Stimulated activated CD8-positive, alpha-beta memory T cell treated with anti-CD3 and anti-CD28 coated beads, Interleukin-15, amount 100 ng/mL, for 1 hour (primary cell): ENCODE measurements at regions not wholly inside any gene's neighbourhood (a gene's known extent, or its start where the extent isn't known, plus 50 kb on each side); places are given as distances from the start of the nearest gene placed in this dataset.
"Not testable (repeated sequence)": the region's sequence is repeated elsewhere in the genome, so short reads cannot be mapped to it uniquely, and the experiment has no call there.

Source experiments
- DNase-seq: peaks from one replicate; pipeline ENCODE4 v3.0.0-alpha.2; 2020; ENCODE audit warnings: low read depth

GRCh38 chr1:147103416-147104155, 68.7 kb downstream of the PRKAB2 start:
- not testable (repeated sequence) for DNase-seq

GRCh38 chr1:147099192-147099591, 73.1 kb downstream of the PRKAB2 start:
- DNase-seq = no peak

GRCh38 chr1:147098338-147098973, 73.8 kb downstream of the PRKAB2 start:
- not testable (repeated sequence) for DNase-seq

- no peak for DNase-seq
These were observed 76.6 kb downstream of the PRKAB2 start for GRCh38 chr1:147095691-147096090.

GRCh38 chr1:147091801-147092200, 80.5 kb downstream of the PRKAB2 start:
- no peak for DNase-seq

- no peak for DNase-seq
These were observed 82.8 kb downstream of the PRKAB2 start for GRCh38 chr1:147089457-147089856.

- no peak for DNase-seq
These were observed 86.1 kb downstream of the PRKAB2 start for GRCh38 chr1:147086129-147086528.

- DNase-seq = peak; percentile 25
These were observed 87.8 kb downstream of the PRKAB2 start for GRCh38 chr1:147084273-147085096.

- DNase-seq = no peak
These were observed 88.4 kb downstream of the PRKAB2 start for GRCh38 chr1:147083919-147084272.

- no peak for DNase-seq
These were observed 91.4 kb downstream of the PRKAB2 start for GRCh38 chr1:147080671-147081394.

- no peak for DNase-seq
These were observed 92.1 kb downstream of the PRKAB2 start for GRCh38 chr1:147080006-147080661.

GRCh38 chr1:147079400-147080005, 92.8 kb downstream of the PRKAB2 start:
- DNase-seq = no peak

GRCh38 chr1:147078606-147079399, 93.5 kb downstream of the PRKAB2 start:
- DNase-seq = no peak

GRCh38 chr1:147077936-147078605, 94.2 kb downstream of the PRKAB2 start:
- no peak for DNase-seq

- DNase-seq = no peak
These were observed 94.7 kb downstream of the PRKAB2 start for GRCh38 chr1:147077523-147077922.

- DNase-seq = no peak
These were observed 95.2 kb downstream of the PRKAB2 start for GRCh38 chr1:147077081-147077480.

GRCh38 chr1:147076442-147076841, 95.8 kb downstream of the PRKAB2 start:
- DNase-seq = no peak

- DNase-seq = no peak
These were observed 99.5 kb downstream of the PRKAB2 start for GRCh38 chr1:147072482-147073432.

- DNase-seq = no peak
These were observed 101.1 kb downstream of the PRKAB2 start for GRCh38 chr1:147071142-147071541.
